ENCODE measurements at regions not wholly inside any gene's neighbourhood (a gene's known extent, or its start where the extent isn't known, plus 50 kb on each side); places are given as distances from the start of the nearest gene placed in this dataset.

DNA sequence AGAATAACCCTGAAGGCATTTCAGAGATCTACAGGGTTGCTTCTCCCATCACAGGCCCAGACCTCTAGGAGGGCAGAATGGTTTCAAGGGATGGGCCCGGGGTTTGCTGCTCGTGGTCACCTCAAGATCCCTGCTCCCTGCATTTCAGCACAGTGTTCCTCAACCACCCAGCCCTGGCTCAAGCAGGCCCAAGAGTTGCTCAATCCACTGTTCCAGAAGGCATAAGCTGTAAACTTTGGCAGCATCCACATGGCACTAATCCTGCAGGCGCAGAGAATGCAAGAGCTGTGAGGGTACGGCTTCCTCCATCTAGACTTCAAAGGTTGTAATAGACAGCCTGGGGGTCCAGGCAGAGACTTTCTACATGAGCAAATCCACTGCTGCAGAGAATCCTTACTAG is 225.0 kb upstream of the UBASH3B start:
- H3K4me1 ChIP-seq, result no peaks in the 10 kb centered on the region
- H3K9me3 ChIP-seq, result no peaks in the 10 kb centered on the region
- no peaks in the 10 kb centered on the region for H3K36me3 ChIP-seq
- no peaks in the 10 kb centered on the region for H3K27me3 ChIP-seq
- ATAC-seq, result no peak
- WGBS, 2 donors (ENCODE audit: low coverage in 1 of 2), result 94% methylated on average over 2 of the region's 4 CpGs; no CpG with 5 or more reads in 1 of the 2 donors
- TF ChIP-seq POLR2A (IDR thresholded peaks at IDR 0.05), result no peak
- no peak for TF ChIP-seq EP300 (IDR thresholded peaks at IDR 0.05)
- TF ChIP-seq, protein P1, sequence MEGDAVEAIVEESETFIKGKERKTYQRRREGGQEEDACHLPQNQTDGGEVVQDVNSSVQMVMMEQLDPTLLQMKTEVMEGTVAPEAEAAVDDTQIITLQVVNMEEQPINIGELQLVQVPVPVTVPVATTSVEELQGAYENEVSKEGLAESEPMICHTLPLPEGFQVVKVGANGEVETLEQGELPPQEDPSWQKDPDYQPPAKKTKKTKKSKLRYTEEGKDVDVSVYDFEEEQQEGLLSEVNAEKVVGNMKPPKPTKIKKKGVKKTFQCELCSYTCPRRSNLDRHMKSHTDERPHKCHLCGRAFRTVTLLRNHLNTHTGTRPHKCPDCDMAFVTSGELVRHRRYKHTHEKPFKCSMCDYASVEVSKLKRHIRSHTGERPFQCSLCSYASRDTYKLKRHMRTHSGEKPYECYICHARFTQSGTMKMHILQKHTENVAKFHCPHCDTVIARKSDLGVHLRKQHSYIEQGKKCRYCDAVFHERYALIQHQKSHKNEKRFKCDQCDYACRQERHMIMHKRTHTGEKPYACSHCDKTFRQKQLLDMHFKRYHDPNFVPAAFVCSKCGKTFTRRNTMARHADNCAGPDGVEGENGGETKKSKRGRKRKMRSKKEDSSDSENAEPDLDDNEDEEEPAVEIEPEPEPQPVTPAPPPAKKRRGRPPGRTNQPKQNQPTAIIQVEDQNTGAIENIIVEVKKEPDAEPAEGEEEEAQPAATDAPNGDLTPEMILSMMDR (IDR thresholded peaks at IDR 0.05), result no peak
- H3K27ac ChIP-seq, result no peak overlapping the region
- H3K4me3 ChIP-seq, result no peak overlapping the region

DNA sequence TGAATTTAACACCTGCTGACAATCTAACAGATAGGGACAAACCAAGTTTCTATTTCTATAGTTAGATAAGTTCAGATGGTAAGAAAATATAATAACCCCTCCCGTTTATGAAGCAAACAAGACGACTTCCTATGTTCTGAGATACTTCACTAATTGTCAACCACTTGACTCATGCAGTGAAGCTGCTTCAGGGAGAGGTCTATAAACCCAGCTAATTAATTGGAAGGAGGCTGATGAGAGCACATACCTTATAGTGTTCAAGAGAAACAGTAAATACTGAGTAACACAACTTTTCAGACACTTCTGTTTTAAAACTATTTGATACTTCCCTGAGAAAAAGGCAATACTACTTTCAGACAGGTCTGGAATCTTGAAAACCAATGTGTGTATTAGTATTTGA is 229.4 kb upstream of the UBASH3B start:
- 79 to 80% methylated on average over 2 of the region's 2 CpGs for WGBS, 2 donors (ENCODE audit: low coverage in 1 of 2)
- no peaks in the 10 kb centered on the region for H3K27me3 ChIP-seq
- no peak for ATAC-seq

DNA sequence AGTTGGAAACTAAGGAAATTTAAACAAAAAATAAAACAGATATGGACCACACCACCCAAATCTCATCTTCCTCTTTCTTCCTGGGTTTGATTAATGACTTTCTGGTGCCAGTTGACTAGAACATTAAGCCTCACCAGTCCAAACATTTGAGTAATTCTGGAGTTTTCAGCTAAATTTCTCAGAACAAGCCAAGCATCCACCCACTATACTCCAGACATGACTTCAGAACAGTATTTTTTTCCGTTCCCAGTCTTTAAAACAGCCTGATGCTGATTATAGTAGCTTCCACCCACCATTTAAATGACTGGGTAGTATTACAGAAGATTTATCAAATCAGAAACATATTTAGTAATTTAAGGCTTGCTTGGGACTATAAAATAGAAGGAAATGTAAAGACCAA is 230.9 kb upstream of the UBASH3B start:
- H3K27ac ChIP-seq, result no peak overlapping the region
- no peak for ATAC-seq
- WGBS, 2 donors (ENCODE audit: low coverage in 1 of 2), result 27 to 45% methylated on average over 1 of the region's 1 CpG

More for the DNA sequence above, 229.4 kb upstream of the UBASH3B start:
- Histone ChIP-seq H3K4me1 (no peaks in the 10 kb centered on the region), H3K4me3 (no peak overlapping the region), H3K27ac (no peak overlapping the region), H3K36me3 (no peaks in the 10 kb centered on the region), H3K9me3 (no peaks in the 10 kb centered on the region)
- TF ChIP-seq EP300 (IDR thresholded peaks at IDR 0.05) (no peak), POLR2A (IDR thresholded peaks at IDR 0.05) (no peak), POLR2AphosphoS5 (IDR thresholded peaks at IDR 0.05) (no peak)
- TF ChIP-seq, protein P1 (IDR thresholded peaks at IDR 0.05), result no peak

DNA sequence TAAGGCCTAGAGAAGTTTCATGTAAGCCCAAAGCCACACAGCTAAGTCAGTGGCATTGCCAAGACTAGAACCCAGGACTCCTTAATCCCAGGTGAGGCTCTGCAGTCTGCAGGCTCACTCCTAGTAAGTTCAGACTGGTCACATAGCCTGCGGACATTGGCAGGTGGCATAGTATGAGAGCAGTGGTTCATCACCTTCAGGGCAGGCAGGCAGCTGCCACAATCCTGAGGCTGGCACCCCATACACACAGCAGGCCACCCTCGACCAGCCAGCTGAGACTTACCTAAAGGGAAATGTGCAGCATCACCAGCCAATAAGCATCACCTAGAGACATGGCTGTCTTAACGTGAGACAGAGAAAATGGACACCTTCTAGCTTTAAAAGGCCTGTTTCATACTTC is 231.6 kb upstream of the UBASH3B start:
- H3K36me3 ChIP-seq, result no peaks in the 10 kb centered on the region
- no peaks in the 10 kb centered on the region for H3K9me3 ChIP-seq
- TF ChIP-seq POLR2A (IDR thresholded peaks at IDR 0.05), result no peak
- TF ChIP-seq, protein P1 (IDR thresholded peaks at IDR 0.05), result no peak
- no peak for TF ChIP-seq POLR2AphosphoS5 (IDR thresholded peaks at IDR 0.05)
- no peak for TF ChIP-seq EP300 (IDR thresholded peaks at IDR 0.05)
- ATAC-seq, result no peak
- H3K4me3 ChIP-seq, result no peak overlapping the region
- 79 to 85% methylated on average over 2 of the region's 3 CpGs for whole genome bisulfite sequencing, 2 donors (ENCODE audit: low coverage in 1 of 2)
- no peaks in the 10 kb centered on the region for H3K4me1 ChIP-seq
- H3K27me3 ChIP-seq, result no peaks in the 10 kb centered on the region
- no peak overlapping the region for H3K27ac ChIP-seq

More for the DNA sequence above, 230.9 kb upstream of the UBASH3B start:
- Histone ChIP-seq H3K9me3 (no peaks in the 10 kb centered on the region), H3K4me1 (no peaks in the 10 kb centered on the region), H3K27me3 (no peaks in the 10 kb centered on the region), H3K4me3 (no peak overlapping the region), H3K36me3 (no peaks in the 10 kb centered on the region)
- TF ChIP-seq, protein P1 (IDR thresholded peaks at IDR 0.05), result no peak
- TF ChIP-seq POLR2AphosphoS5 (IDR thresholded peaks at IDR 0.05) (no peak), EP300 (IDR thresholded peaks at IDR 0.05) (no peak), POLR2A (IDR thresholded peaks at IDR 0.05) (no peak)

DNA sequence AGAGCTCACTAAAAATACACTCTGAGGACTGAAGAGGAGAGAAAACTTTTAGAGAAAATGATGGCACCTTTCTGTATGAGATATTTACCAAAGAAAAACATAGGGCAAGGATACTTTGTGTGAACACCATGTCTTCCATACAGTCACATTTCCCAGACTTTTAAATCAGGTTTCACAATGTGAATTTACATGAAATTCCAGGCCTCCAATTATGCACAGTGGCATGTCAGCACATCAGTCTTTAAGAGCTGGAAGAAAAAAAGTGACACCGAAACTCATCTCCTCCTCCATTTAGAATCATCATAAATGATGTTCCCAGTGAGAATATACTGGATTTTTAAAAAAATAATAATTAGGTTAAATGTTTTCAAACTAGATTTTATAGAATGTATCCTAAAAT is 232.2 kb upstream of the UBASH3B start:
- no peak for ATAC-seq
- Histone ChIP-seq H3K27me3 (no peaks in the 10 kb centered on the region), H3K36me3 (no peaks in the 10 kb centered on the region), H3K9me3 (no peaks in the 10 kb centered on the region), H3K27ac (no peak overlapping the region), H3K4me3 (no peak overlapping the region), H3K4me1 (no peaks in the 10 kb centered on the region)
- TF ChIP-seq POLR2AphosphoS5 (IDR thresholded peaks at IDR 0.05) (no peak), POLR2A (IDR thresholded peaks at IDR 0.05) (no peak), EP300 (IDR thresholded peaks at IDR 0.05) (no peak)
- TF ChIP-seq, protein P1 (IDR thresholded peaks at IDR 0.05), result no peak
- 100% methylated on average over 1 of the region's 1 CpG for WGBS, 2 donors (ENCODE audit: low coverage in 1 of 2)
